Hepatocyte (in vitro differentiated cells): ENCODE measurements at regions not wholly inside any gene's neighbourhood (a gene's known extent, or its start where the extent isn't known, plus 50 kb on each side); places are given as distances from the start of the nearest gene placed in this dataset.

Experiments used
- CTCF ChIP-seq: fragments of 200-600 bp; sonication (generic); IDR thresholded peaks from 2 replicates; pipeline ENCODE4 v1.5.1; 2016; ENCODE audit warnings: antibody characterized with exemption, mild to moderate bottlenecking; ENCODE audit not compliant: poor library complexity
- EZH2 ChIP-seq: fragments of 200-600 bp; sonication (generic); IDR thresholded peaks from 2 replicates; pipeline ENCODE4 v1.6.1; 2016; ENCODE audit warnings: antibody characterized with exemption, mild to moderate bottlenecking, borderline replicate concordance
- EZH2phosphoT487 ChIP-seq: fragments of 200-600 bp; sonication (generic); IDR thresholded peaks from one replicate; pipeline ENCODE4 v1.6.1; 2018; ENCODE audit warnings: antibody characterized with exemption, mild to moderate bottlenecking, low read depth, moderate library complexity; ENCODE audit not compliant: unreplicated experiment, severe bottlenecking

- TF ChIP-seq CTCF (no peak), EZH2phosphoT487 (no peak), EZH2 (no peak)
Measured at GRCh38 chr4:181897935-181898334, 345.3 kb upstream of the TENM3 start.
